Activated CD4-positive, alpha-beta T cell treated with anti-CD3 and anti-CD28 coated beads for 36 hours (primary cell): ENCODE measurements at regions not wholly inside any gene's neighbourhood (a gene's known extent, or its start where the extent isn't known, plus 50 kb on each side); places are given as distances from the start of the nearest gene placed in this dataset.
A peak's percentile ranks its signal among the peaks of the same experiment; 100 is the strongest.

Experiments used
- ATAC-seq: fragments of 200-7000 bp; cut with Tn5 transposase; one replicate; pipeline ENCODE4 v1.10.0; 2021; ENCODE audit warnings: mild to moderate bottlenecking, moderate library complexity
- CTCF ChIA-PET: fragments of 350-600 bp; sonication (Branson Sonifier 250); formaldehyde crosslinking; loops from one replicate; lab custom pipeline; 2021; ENCODE audit warnings: antibody characterized with exemption; lab: Charles Lee
- POLR2A ChIA-PET: fragments of 350-600 bp; sonication (Branson Sonifier 250); formaldehyde crosslinking; loops from one replicate; lab custom pipeline; 2021; ENCODE audit warnings: antibody characterized with exemption, inconsistent platforms; lab: Charles Lee
- DNase-seq: peaks from one replicate; pipeline ENCODE4 v3.0.0-alpha.2; 2020
- H3K27ac Mint-ChIP-seq: one replicate; pipeline ENCODE4 v1.8.0; 2021; ENCODE audit warnings: mixed read lengths
- H3K27me3 Mint-ChIP-seq: one replicate; pipeline ENCODE4 v1.8.0; 2021; ENCODE audit warnings: mixed read lengths
- H3K36me3 Mint-ChIP-seq: one replicate; pipeline ENCODE4 v1.8.0; 2021; ENCODE audit warnings: low read depth, mixed read lengths
- H3K4me1 Mint-ChIP-seq: one replicate; pipeline ENCODE4 v1.8.0; 2021; ENCODE audit warnings: mixed read lengths
- H3K4me3 Mint-ChIP-seq: one replicate; pipeline ENCODE4 v1.8.0; 2021; ENCODE audit warnings: mild to moderate bottlenecking, moderate library complexity, mixed read lengths
- H3K9me3 Mint-ChIP-seq: one replicate; pipeline ENCODE4 v1.8.0; 2021; ENCODE audit warnings: low read depth, mixed read lengths
- intact Hi-C, 2 experiments: fragments of 100-400 bp; cut with DNase I in 1 of 2; cut with micrococcal nuclease in 1 of 2; formaldehyde crosslinking; loops; one replicate each; pipeline versions ENCODE4 v1.14.2 to v1.15.1; 2022 to 2024; cut with DNase I, micrococcal nuclease

DNA sequence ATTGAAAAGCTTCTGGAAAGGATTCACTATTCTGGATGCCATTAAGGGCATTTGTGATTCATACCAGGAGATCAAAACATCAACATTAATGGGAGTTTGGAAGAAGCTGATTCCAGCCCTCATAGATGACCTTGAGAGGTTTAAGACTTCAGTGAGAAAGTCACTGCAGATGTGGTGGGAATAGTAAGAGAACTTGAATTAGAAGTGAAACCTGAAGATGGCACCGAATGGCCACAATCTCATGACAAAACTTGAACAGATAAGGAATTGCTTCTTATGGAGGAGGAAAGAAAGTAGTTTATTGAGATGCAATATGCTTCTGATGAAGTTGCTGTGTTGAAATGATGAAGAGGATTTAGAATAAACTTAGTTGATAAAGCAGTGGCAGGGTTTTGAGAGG lies 254.6 kb upstream of the SLC24A2 start:
- Mint-ChIP-seq H3K36me3 (no peaks in the 10 kb centered on the region), H3K9me3 (no peaks in the 10 kb centered on the region), H3K4me3 (peak overlapping the region; percentile 34), H3K4me1 (peaks cover 27% of the 10 kb centered on the region), H3K27ac (peak overlapping the region; percentile 26), H3K27me3 (no peaks in the 10 kb centered on the region)
- intact Hi-C loops = loop anchor here (1.0 to 5.0 kb wide), 4 partner anchors 45 to 116 kb away; no protein-coding TSS in a partner anchor
- ChIA-PET POLR2A (no interaction called here), CTCF (interaction anchor here (0.8 to 1.4 kb wide), 2 partner anchors 51 to 581 kb away, joined by 3 read pairs; no protein-coding TSS in a partner anchor)
- ATAC-seq = no peak
- no peak for DNase-seq

DNA sequence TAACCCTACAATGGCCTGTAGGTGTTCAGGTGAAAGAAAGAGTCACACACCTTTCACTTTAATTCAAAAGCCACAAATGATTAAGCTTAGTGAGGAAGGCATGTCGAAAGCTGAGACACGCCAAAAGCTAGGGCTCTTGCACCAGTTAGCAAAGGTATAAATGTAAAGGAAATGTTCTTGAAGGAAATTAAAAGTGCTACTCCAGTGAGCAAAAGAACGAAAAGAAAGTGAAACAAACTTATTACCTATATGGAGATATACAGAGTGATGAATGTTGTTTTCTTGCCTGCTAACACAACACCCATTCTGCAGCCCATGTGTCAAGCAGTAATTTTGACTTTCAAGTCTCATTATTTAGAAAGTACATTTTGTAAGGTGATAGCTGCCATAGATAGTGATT lies 254.2 kb upstream of the SLC24A2 start:
- intact Hi-C loops = loop anchor here (1.0 to 5.0 kb wide), 4 partner anchors 44 to 116 kb away; no protein-coding TSS in a partner anchor
- H3K27ac Mint-ChIP-seq = peak overlapping the region; percentile 26
- no peaks in the 10 kb centered on the region for H3K36me3 Mint-ChIP-seq
- no peaks in the 10 kb centered on the region for H3K27me3 Mint-ChIP-seq
- ATAC-seq = peak; percentile 85
- ChIA-PET POLR2A (no interaction called here), CTCF (interaction anchor here (0.8 kb wide), 1 partner anchor 51 kb away, joined by 3 read pairs; no protein-coding TSS in a partner anchor)
- H3K4me3 Mint-ChIP-seq = peak overlapping the region; percentile 34
- peaks cover 27% of the 10 kb centered on the region for H3K4me1 Mint-ChIP-seq
- peak; percentile 35 for DNase-seq
- H3K9me3 Mint-ChIP-seq = no peaks in the 10 kb centered on the region

DNA sequence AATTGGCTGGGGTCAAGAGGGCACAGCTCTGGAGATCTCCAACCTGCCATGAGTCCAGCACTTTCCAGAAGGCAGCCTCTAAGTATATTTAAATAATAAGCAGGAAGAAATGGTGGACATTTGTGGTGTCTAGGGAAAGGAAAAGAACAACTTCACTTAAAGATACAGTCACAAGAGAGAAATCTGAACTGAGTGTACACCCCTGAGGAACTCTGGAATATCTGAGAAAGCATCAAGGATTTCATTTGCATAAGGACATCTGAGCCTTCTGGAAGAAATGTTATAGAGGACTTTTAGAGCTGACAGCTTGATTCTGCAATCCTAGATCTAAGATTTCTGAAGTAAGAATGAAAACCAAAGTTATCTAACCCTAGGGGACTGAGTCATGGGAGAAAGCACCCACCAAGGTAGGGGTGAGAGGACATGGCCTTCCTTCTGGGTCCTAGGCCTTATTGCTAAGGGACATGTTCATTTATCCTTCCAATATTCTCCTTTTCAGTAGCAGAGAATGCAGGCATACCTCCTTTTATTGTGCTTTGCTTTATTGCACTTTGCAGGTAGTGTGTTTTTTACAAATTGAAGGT lies 253.4 kb upstream of the SLC24A2 start:
- Mint-ChIP-seq H3K27ac (no peak overlapping the region), H3K27me3 (no peaks in the 10 kb centered on the region), H3K36me3 (no peaks in the 10 kb centered on the region), H3K4me3 (no peak overlapping the region), H3K9me3 (no peaks in the 10 kb centered on the region), H3K4me1 (peaks cover 27% of the 10 kb centered on the region)
- DNase-seq = no peak
- intact Hi-C loops = loop anchor here (2.0 to 5.0 kb wide), 3 partner anchors 43 to 115 kb away; no protein-coding TSS in a partner anchor
- ATAC-seq = no peak
- ChIA-PET POLR2A (no interaction called here), CTCF (interaction anchor here (1.1 kb wide), 1 partner anchor 13 kb away, joined by 4 read pairs; no protein-coding TSS in a partner anchor)

DNA sequence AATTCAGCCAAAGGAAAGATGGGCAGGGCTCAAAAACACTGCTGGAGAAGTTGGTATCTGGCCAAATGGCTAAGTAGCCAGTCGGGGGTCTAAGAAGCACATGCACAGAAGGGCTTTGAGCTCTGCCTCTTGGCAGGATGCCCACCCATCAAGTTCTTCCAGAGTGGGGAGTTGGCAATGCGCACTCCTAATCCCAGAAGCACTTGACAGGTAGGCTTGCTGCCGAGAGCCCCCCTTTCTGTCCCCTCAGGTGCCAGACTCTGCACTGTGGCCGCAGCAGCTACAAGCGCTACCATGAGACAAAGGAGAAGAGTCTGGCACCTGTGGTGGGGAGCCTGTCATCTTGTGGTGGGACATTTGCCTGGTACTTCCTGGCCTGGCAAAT lies 252.9 kb upstream of the SLC24A2 start:
- Mint-ChIP-seq H3K4me1 (peaks cover 27% of the 10 kb centered on the region), H3K9me3 (no peaks in the 10 kb centered on the region), H3K36me3 (no peaks in the 10 kb centered on the region), H3K4me3 (no peak overlapping the region), H3K27ac (no peak overlapping the region), H3K27me3 (no peaks in the 10 kb centered on the region)
- CTCF ChIA-PET = interaction anchor here (1.1 kb wide), 1 partner anchor 14 kb away, joined by 4 read pairs; no protein-coding TSS in a partner anchor
- no peak for DNase-seq
- intact Hi-C loops = loop anchor here (2.0 to 5.0 kb wide), 3 partner anchors 43 to 114 kb away; no protein-coding TSS in a partner anchor
- ATAC-seq = no peak
- POLR2A ChIA-PET = no interaction called here

DNA sequence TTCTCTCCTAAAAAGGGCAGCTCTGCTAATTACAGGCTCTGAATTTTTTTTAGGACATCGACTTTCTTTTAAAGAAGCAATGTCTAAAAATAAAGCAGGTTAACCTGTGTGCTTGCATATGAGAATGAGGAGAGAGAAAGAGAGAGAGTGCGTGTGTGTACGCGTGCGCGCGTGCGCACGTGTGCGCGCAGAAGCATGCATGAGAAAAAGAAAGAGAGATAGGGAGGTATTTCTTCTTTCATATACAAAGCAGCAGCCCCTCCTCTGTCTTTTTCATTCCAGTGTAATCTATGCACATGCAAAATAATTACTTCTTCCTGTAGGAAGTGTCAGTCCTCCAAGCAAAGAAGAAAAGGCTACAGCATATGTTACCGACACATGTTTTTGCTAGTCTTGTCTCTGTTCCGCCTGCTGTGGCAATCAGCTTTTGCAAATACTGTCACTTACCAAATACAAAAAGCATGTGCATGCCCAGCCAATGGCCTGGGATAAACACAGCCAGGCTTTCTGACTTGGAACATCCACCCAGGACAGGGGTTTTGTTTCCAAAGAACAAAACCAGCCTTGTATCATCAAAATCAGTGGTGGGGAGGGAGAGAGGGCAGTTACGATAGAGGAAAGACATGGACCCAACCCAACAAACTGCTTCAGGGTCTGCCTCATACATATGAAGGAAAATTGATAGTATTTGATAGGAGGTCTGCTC lies 252.3 kb upstream of the SLC24A2 start:
- CTCF ChIA-PET = interaction anchor here (0.9 to 1.1 kb wide), 2 partner anchors 14 to 37 kb away, joined by 3 to 4 read pairs; no protein-coding TSS in a partner anchor

DNA sequence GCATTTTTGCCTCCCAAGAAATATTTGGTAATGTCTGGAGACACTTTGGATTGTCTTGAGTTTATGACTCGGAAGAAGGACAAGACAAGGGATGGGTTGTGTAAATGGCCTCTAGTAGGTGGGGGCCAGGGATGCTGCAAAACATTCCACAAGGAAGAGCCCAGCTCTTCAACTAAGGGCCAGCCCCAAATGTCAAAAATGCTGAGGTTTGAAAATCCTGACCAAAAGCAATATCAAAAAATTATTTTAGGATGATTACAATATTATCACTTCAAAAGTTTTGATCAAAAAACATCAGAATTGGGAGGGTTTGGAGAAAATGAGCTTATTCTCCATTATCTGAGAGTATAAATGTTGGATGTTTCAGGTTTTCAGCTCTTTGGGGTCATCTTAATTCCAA lies 248.9 kb upstream of the SLC24A2 start:
- no peaks in the 10 kb centered on the region for H3K27me3 Mint-ChIP-seq
- intact Hi-C loops = no loop called here
- DNase-seq = no peak
- CTCF ChIA-PET = interaction anchor here (0.8 kb wide), 1 partner anchor 13 kb away, joined by 3 read pairs; no protein-coding TSS in a partner anchor
- H3K36me3 Mint-ChIP-seq = no peaks in the 10 kb centered on the region
- peaks cover 8% of the 10 kb centered on the region for H3K4me1 Mint-ChIP-seq
- no peak overlapping the region for H3K27ac Mint-ChIP-seq
- H3K9me3 Mint-ChIP-seq = no peaks in the 10 kb centered on the region
- no peak overlapping the region for H3K4me3 Mint-ChIP-seq
- POLR2A ChIA-PET = no interaction called here
- ATAC-seq = no peak

More for the DNA sequence above, 252.3 kb upstream of the SLC24A2 start:
- intact Hi-C loops = loop anchor here (5.0 kb wide), 2 partner anchors 64 to 114 kb away; no protein-coding TSS in a partner anchor
- POLR2A ChIA-PET = no interaction called here
- ATAC-seq = no peak
- no peaks in the 10 kb centered on the region for H3K27me3 Mint-ChIP-seq
- no peak for DNase-seq
- no peak overlapping the region for H3K27ac Mint-ChIP-seq
- H3K4me3 Mint-ChIP-seq = no peak overlapping the region
- peaks cover 27% of the 10 kb centered on the region for H3K4me1 Mint-ChIP-seq
- H3K9me3 Mint-ChIP-seq = no peaks in the 10 kb centered on the region
- no peaks in the 10 kb centered on the region for H3K36me3 Mint-ChIP-seq

DNA sequence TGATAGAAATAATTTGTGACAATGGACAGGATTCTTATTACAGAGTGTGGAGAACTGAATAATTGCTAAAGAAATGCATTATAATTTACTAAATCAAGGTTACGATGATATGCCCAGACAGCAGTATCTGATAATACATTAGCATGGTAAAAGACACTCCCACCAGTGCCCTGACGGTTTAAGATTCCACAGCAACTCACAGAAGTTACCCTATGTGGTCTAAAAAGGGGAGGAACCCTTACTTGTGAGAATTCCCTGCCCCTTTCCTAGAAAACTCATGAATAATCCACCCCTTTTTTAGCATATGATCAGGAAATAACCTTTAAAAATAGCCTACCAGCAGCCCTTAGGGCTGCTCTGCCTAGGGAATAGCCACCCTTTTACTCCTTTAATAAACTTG lies 244.7 kb upstream of the SLC24A2 start:
- Mint-ChIP-seq H3K36me3 (no peaks in the 10 kb centered on the region), H3K4me1 (no peaks in the 10 kb centered on the region), H3K4me3 (no peak overlapping the region), H3K9me3 (no peaks in the 10 kb centered on the region), H3K27ac (no peak overlapping the region), H3K27me3 (no peaks in the 10 kb centered on the region)
- intact Hi-C loops = no loop called here
- DNase-seq (no peak), ATAC-seq (no peak)
- ChIA-PET CTCF (no interaction called here), POLR2A (no interaction called here)

DNA sequence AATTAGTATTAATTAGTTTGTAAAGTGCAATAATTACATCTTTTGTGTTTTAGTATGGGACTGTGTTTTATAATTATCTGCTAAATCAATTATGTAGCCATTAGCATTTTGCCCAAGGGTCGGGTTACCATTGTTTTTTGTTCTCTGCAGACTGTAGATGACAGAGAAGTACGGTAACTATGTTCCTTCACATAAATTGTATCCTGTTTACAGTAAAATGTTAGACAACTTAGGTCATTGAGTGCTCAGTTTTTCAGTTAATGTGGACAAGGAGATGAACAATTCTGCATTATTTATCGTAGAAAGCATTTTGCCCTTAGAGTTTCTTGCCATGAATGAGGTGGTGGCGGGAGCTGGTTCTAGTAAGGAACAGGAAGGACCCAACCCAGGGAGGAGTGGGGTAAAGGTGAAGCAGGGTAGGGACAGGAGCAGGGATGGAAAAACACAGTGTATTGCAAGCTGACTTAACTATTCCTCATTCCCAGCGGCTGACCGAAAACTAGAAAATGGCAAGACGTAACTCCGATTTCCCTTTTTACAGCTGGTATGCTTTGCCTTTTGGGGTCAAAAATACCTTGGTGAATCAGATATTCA lies 243.7 kb upstream of the SLC24A2 start:
- DNase-seq (no peak), ATAC-seq (no peak)
- no peaks in the 10 kb centered on the region for H3K9me3 Mint-ChIP-seq
- H3K36me3 Mint-ChIP-seq = no peaks in the 10 kb centered on the region
- no peak overlapping the region for H3K27ac Mint-ChIP-seq
- POLR2A ChIA-PET = no interaction called here
- intact Hi-C loops = no loop called here
- H3K4me3 Mint-ChIP-seq = no peak overlapping the region
- H3K27me3 Mint-ChIP-seq = no peaks in the 10 kb centered on the region
- CTCF ChIA-PET = no interaction called here
- no peaks in the 10 kb centered on the region for H3K4me1 Mint-ChIP-seq

DNA sequence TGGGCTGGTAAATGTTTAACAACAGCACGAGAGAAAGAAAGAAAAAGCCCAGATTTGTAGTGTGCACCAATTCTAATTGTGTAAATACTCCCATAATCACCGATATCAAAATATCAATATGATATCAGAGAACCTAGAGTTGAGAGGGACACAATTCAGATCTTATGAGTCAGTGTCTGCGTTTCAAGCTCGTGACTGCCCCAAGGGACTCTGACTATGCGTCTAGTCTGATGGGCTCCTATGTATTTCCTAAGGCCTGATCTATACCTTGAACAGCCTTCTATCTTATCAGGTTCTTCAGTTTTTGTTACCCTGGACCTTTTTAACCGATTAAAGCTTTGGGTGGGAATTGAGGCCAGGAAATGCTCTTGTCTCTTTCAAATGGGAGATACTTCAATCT lies 243.0 kb upstream of the SLC24A2 start:
- intact Hi-C loops = no loop called here
- CTCF ChIA-PET = no interaction called here
- no peak overlapping the region for H3K4me3 Mint-ChIP-seq
- ATAC-seq (no peak), DNase-seq (no peak)
- no peak overlapping the region for H3K27ac Mint-ChIP-seq
- POLR2A ChIA-PET = no interaction called here
- no peaks in the 10 kb centered on the region for H3K36me3 Mint-ChIP-seq
- H3K27me3 Mint-ChIP-seq = no peaks in the 10 kb centered on the region
- no peaks in the 10 kb centered on the region for H3K9me3 Mint-ChIP-seq
- H3K4me1 Mint-ChIP-seq = no peaks in the 10 kb centered on the region

DNA sequence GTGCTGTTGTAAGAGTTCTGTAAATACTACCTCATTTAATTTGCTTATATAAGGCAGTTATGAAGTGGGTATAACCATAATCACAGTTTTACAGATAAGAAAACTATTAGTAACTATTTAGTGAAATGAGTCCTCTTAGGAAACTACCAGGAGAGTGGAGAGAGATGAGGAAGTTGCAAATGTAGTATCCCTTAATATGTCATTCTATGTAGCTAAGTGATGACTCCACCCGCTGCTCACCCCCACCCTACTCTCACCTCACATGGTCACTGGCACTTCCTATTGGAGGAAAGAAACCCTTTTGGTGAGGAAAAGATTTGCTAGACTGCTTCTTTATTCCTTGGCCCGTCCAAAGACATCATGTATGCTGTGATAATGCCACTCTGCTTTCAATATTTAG lies 241.8 kb upstream of the SLC24A2 start:
- Mint-ChIP-seq H3K27ac (no peak overlapping the region), H3K36me3 (no peaks in the 10 kb centered on the region), H3K9me3 (no peaks in the 10 kb centered on the region), H3K4me1 (no peaks in the 10 kb centered on the region), H3K4me3 (no peak overlapping the region), H3K27me3 (no peaks in the 10 kb centered on the region)
- POLR2A ChIA-PET = no interaction called here
- DNase-seq (no peak), ATAC-seq (no peak)
- intact Hi-C loops = no loop called here
- CTCF ChIA-PET = no interaction called here

DNA sequence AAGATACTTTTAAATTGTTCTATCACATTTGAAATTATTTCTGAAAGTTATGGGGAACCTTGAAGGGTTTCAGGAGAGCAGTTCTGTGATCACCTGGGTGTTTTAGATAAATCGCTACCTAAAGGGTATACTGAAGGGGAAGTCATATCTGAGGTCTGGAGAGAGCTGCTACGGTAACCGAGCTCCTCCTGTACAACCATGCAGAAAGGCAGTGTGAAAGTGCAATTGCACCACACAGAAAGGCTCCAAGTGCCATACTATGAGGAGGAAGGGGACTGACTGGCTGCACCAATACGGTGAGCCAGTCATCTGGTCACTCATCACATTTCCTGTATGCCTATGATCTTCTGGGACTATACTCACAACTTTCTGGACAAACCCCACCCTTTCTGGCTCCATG lies 241.4 kb upstream of the SLC24A2 start:
- CTCF ChIA-PET = no interaction called here
- Mint-ChIP-seq H3K36me3 (no peaks in the 10 kb centered on the region), H3K9me3 (no peaks in the 10 kb centered on the region), H3K27me3 (no peaks in the 10 kb centered on the region), H3K4me1 (no peaks in the 10 kb centered on the region), H3K4me3 (no peak overlapping the region), H3K27ac (no peak overlapping the region)
- POLR2A ChIA-PET = no interaction called here
- no peak for DNase-seq
- ATAC-seq = no peak
- intact Hi-C loops = no loop called here
